Breast epithelium (tissue), 4 donors: ENCODE measurements at regions not wholly inside any gene's neighbourhood (a gene's known extent, or its start where the extent isn't known, plus 50 kb on each side); places are given as distances from the start of the nearest gene placed in this dataset.

ENCODE experiments used
- DNase-seq, 2 donors: peaks; one replicate each; pipeline ENCODE4 v3.0.0-alpha.2; 2019; ENCODE audit warnings: low spot score in 2 of 2
- H3K27ac ChIP-seq, 2 donors: fragments of 200-600 bp; sonication (generic) in 1 of 2; one replicate each; pipeline ENCODE4 v1.5.1; 2016 to 2019; ENCODE audit warnings: mild to moderate bottlenecking in 1 of 2
- H3K27me3 ChIP-seq, 2 donors: fragments of 200-600 bp; sonication (generic) in 1 of 2; one replicate each; pipeline versions ENCODE4 v1.5.1 to v1.6.0; 2017 to 2019; ENCODE audit warnings: control low read depth in 1 of 2, mild to moderate bottlenecking in 1 of 2
- H3K36me3 ChIP-seq: fragments of 200-600 bp; one replicate; pipeline ENCODE4 v1.5.1; 2019
- H3K4me1 ChIP-seq, 2 donors: fragments of 200-600 bp; sonication (generic); one replicate each; pipeline ENCODE4 v1.5.1; 2016 to 2019; ENCODE audit warnings: control low read depth in 1 of 2
- H3K4me3 ChIP-seq, 3 donors: fragments of 200-600 bp; sonication (generic); 1 replicate in 2 of 3; 2 replicates in 1 of 3; pipeline ENCODE4 v1.5.1; 2016 to 2019; ENCODE audit warnings: mild to moderate bottlenecking in 3 of 3, moderate library complexity in 2 of 3
- H3K9me3 ChIP-seq, 2 donors: fragments of 200-600 bp; sonication (generic) in 1 of 2; one replicate each; pipeline ENCODE4 v1.5.1; 2016 to 2019; ENCODE audit warnings: control low read depth in 1 of 2
- CTCF ChIP-seq, 3 donors: fragments of 450-650 bp; IDR thresholded peaks; one replicate each; pipeline ENCODE4 v1.5.1; 2016 to 2017; ENCODE audit warnings: antibody characterized with exemption in 3 of 3, mild to moderate bottlenecking in 3 of 3, moderate library complexity in 3 of 3
- POLR2A ChIP-seq: fragments of 450-650 bp; IDR thresholded peaks from one replicate; pipeline ENCODE4 v1.6.1; 2016; ENCODE audit warnings: antibody characterized with exemption, mild to moderate bottlenecking, moderate library complexity
- POLR2AphosphoS5 ChIP-seq, 3 donors: sonication (generic); formaldehyde crosslinking; IDR thresholded peaks; one replicate each; pipeline ENCODE4 v1.6.1; 2017; ENCODE audit warnings: antibody characterized with exemption in 3 of 3
- intact Hi-C: fragments of 100-400 bp; cut with DNase I; formaldehyde crosslinking; loops from one replicate; pipeline ENCODE4 v1.15.1; 2023; ENCODE audit warnings: low total_unique reads

GRCh38 chr7:131691454-131692130 is 135.2 kb upstream of the PODXL start:
- no peak for DNase-seq
- intact Hi-C loops = no loop called here
- Histone ChIP-seq H3K36me3 (no peaks in the 10 kb centered on the region), H3K27ac (no peak overlapping the region), H3K4me3 (no peak overlapping the region), H3K9me3 (no peaks in the 10 kb centered on the region), H3K4me1 (no peaks in the 10 kb centered on the region), H3K27me3 (peaks cover 0 to 30% of the 10 kb centered on the region in 2 donors)
- TF ChIP-seq CTCF (IDR thresholded peaks at IDR 0.05) (no peak), POLR2A (no peak), POLR2AphosphoS5 (IDR thresholded peaks at IDR 0.05) (no peak)

DNA sequence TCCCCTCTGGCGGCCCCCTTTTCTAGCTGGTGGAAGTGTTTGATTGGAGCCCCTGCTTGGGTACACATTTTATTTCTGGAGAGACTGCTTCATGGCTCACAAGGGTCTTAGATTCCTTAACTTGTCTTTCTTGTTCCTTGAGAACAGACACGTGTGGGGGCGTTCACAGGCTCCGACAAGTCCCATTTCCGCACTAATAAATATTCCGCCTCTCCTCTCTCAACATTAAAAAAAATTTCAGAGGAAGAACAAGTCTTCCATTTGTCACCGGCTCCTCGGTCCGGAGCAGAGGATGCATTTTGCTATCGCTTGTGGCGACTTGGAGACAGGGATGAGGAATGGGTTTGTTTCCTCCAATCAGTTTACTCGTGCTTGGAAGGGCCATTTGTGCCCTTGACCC is 134.0 kb upstream of the PODXL start:
- H3K36me3 ChIP-seq = no peaks in the 10 kb centered on the region
- no peak for DNase-seq
- H3K4me3 ChIP-seq = no peak overlapping the region
- H3K27me3 ChIP-seq = peaks cover 0 to 34% of the 10 kb centered on the region in 2 donors
- intact Hi-C loops = no loop called here
- no peaks in the 10 kb centered on the region for H3K9me3 ChIP-seq
- no peaks in the 10 kb centered on the region for H3K4me1 ChIP-seq
- H3K27ac ChIP-seq = no peak overlapping the region
- TF ChIP-seq POLR2AphosphoS5 (IDR thresholded peaks at IDR 0.05) = no peak
- TF ChIP-seq POLR2A = no peak
- no peak for TF ChIP-seq CTCF (IDR thresholded peaks at IDR 0.05)

DNA sequence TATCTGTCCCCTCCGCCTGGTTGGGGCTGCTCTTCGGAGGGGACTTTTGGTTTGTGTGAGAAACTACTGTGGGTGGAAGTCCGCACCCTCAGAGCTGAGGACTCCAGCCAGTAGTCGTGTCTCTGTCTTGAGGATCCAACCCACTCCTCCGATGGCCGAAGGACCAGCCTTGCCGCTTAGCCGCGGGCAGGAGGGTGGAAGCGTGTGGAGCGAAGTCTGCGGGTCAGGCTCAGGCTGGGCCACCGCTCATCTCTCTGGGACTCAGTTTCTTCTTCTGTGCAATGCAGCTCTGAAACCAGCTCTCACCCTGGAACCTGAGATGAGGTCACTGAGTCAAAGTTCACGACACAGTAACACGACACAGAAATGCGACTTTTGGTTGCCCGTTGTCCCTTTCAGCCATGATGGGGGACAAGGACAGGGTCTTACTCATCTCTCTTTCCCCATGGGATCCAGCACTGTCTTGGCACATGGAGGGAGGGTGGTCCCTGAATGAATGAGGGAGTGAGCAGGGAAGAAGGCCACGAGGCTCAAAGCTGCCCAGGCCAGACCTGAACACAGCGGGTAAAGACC is 133.3 kb upstream of the PODXL start:
- DNase-seq = no peak
- TF ChIP-seq POLR2A = no peak
- no peak for TF ChIP-seq CTCF (IDR thresholded peaks at IDR 0.05)
- no peak for TF ChIP-seq POLR2AphosphoS5 (IDR thresholded peaks at IDR 0.05)
- Histone ChIP-seq H3K27ac (no peak overlapping the region), H3K36me3 (no peaks in the 10 kb centered on the region), H3K9me3 (no peaks in the 10 kb centered on the region), H3K4me3 (no peak overlapping the region), H3K4me1 (no peaks in the 10 kb centered on the region), H3K27me3 (peaks cover 0 to 34% of the 10 kb centered on the region in 2 donors)
- intact Hi-C loops = loop anchor here (10.0 kb wide), 1 partner anchor 1925 kb away; no protein-coding TSS in a partner anchor

GRCh38 chr7:131688738-131689661 is 132.6 kb upstream of the PODXL start:
- H3K27ac ChIP-seq = no peak overlapping the region
- H3K4me1 ChIP-seq = no peaks in the 10 kb centered on the region
- TF ChIP-seq CTCF (IDR thresholded peaks at IDR 0.05) = peak; percentile 64 to 89 (median 88)
- no peak for TF ChIP-seq POLR2AphosphoS5 (IDR thresholded peaks at IDR 0.05)
- no peak for TF ChIP-seq POLR2A
- peaks cover 0 to 36% of the 10 kb centered on the region in 2 donors for H3K27me3 ChIP-seq
- no peak overlapping the region for H3K4me3 ChIP-seq
- peak in 1 of 2 donors; percentile 28 for DNase-seq
- intact Hi-C loops = loop anchor here (10.0 kb wide), 1 partner anchor 1924 kb away; no protein-coding TSS in a partner anchor
- no peaks in the 10 kb centered on the region for H3K36me3 ChIP-seq
- H3K9me3 ChIP-seq = no peaks in the 10 kb centered on the region
